ENCODE measurements at regions not wholly inside any gene's neighbourhood (a gene's known extent, or its start where the extent isn't known, plus 50 kb on each side); places are given as distances from the start of the nearest gene placed in this dataset.

DNA sequence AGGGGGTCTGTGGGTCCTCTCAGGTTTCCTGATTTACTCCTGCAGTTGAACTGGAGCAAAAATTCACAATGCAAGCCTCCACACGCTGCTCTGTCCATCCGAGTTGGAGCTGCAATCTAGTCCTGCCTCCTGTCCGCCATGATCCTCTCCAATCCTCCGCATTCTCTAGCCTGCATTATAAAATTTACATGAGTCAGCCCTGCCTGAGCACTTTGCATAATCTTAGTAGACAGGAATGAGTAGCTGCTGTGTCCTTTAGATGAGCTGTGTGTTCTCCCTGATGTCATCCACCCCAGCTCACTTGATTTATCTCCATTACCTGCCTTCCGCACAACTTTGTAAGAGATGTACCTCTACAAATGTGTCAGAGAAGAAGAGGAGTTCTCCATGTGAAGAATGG is 355.6 kb downstream of the STK39 start:
- no peaks in the 10 kb centered on the region for H4K20me1 ChIP-seq (ENCODE audit: insufficient read depth)
- no peaks in the 10 kb centered on the region for H3K9me2 ChIP-seq
- no peak overlapping the region for H3K27ac ChIP-seq (ENCODE audit: low read depth in 2 of 2, low read length in 1 of 2)
- 71% methylated on average over 5 of the region's 5 CpGs for WGBS (ENCODE audit: low lambda C conversion rate)
- no peak for DNase-seq
- no peaks in the 10 kb centered on the region for H3F3A ChIP-seq (replicated peaks; ENCODE audit: insufficient read depth)
- no peaks in the 10 kb centered on the region for H3K9me3 ChIP-seq
- no peaks in the 10 kb centered on the region for H3K79me2 ChIP-seq (ENCODE audit: insufficient read depth)
- no peak overlapping the region for H3K4me3 ChIP-seq (ENCODE audit: low read depth in 2 of 2, low read length in 1 of 2)
- ChIA-PET POLR2A (no interaction called here), CTCF (interaction anchor here (1.2 kb wide), 1 partner anchor 13 kb away, joined by 5 read pairs; no protein-coding TSS in a partner anchor)
- no peak overlapping the region for H2AFZ ChIP-seq (ENCODE audit: low read depth)
- H3K9ac ChIP-seq: no peak overlapping the region
- no peak for TF ChIP-seq NFIC (IDR thresholded peaks at IDR 0.05; ENCODE audit: borderline replicate concordance)
- TF ChIP-seq GATA2 (CRISPR knock-in tag; IDR thresholded peaks at IDR 0.05): no peak
- no peak for TF ChIP-seq FOSL2 (IDR thresholded peaks at IDR 0.05; ENCODE audit: borderline replicate concordance, low read depth)
- no peak for TF ChIP-seq POLR2AphosphoS5 (IDR thresholded peaks at IDR 0.05; ENCODE audit: low read depth, low read length)
- no peak for TF ChIP-seq EZH2phosphoT487 (IDR thresholded peaks at IDR 0.05; ENCODE audit: borderline replicate concordance, low read depth)
- TF ChIP-seq SMC3 (IDR thresholded peaks at IDR 0.05; ENCODE audit: low read depth, low read length): no peak
- TF ChIP-seq JUND (IDR thresholded peaks at IDR 0.05): no peak
- TF ChIP-seq, protein P1, sequence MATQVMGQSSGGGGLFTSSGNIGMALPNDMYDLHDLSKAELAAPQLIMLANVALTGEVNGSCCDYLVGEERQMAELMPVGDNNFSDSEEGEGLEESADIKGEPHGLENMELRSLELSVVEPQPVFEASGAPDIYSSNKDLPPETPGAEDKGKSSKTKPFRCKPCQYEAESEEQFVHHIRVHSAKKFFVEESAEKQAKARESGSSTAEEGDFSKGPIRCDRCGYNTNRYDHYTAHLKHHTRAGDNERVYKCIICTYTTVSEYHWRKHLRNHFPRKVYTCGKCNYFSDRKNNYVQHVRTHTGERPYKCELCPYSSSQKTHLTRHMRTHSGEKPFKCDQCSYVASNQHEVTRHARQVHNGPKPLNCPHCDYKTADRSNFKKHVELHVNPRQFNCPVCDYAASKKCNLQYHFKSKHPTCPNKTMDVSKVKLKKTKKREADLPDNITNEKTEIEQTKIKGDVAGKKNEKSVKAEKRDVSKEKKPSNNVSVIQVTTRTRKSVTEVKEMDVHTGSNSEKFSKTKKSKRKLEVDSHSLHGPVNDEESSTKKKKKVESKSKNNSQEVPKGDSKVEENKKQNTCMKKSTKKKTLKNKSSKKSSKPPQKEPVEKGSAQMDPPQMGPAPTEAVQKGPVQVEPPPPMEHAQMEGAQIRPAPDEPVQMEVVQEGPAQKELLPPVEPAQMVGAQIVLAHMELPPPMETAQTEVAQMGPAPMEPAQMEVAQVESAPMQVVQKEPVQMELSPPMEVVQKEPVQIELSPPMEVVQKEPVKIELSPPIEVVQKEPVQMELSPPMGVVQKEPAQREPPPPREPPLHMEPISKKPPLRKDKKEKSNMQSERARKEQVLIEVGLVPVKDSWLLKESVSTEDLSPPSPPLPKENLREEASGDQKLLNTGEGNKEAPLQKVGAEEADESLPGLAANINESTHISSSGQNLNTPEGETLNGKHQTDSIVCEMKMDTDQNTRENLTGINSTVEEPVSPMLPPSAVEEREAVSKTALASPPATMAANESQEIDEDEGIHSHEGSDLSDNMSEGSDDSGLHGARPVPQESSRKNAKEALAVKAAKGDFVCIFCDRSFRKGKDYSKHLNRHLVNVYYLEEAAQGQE (IDR thresholded peaks at IDR 0.05; ENCODE audit: low read depth, low read length): no peak
- TF ChIP-seq EP300 (IDR thresholded peaks at IDR 0.05; ENCODE audit: borderline replicate concordance in 1 of 2, low read depth in 1 of 2, low read length in 1 of 2): no peak
- no peak overlapping the region for H3K4me2 ChIP-seq
- H3K36me3 ChIP-seq (replicated peaks in 1 of 2; ENCODE audit: control insufficient read depth in 1 of 2, insufficient read depth in 2 of 2, low read length in 1 of 2): no peaks in the 10 kb centered on the region
- no peaks in the 10 kb centered on the region for H3K27me3 ChIP-seq (ENCODE audit: insufficient read depth)
- no peaks in the 10 kb centered on the region for H3K4me1 ChIP-seq (ENCODE audit: control insufficient read depth in 1 of 2, insufficient read depth in 2 of 2, low read depth in 1 of 2, low read length in 1 of 2)

DNA sequence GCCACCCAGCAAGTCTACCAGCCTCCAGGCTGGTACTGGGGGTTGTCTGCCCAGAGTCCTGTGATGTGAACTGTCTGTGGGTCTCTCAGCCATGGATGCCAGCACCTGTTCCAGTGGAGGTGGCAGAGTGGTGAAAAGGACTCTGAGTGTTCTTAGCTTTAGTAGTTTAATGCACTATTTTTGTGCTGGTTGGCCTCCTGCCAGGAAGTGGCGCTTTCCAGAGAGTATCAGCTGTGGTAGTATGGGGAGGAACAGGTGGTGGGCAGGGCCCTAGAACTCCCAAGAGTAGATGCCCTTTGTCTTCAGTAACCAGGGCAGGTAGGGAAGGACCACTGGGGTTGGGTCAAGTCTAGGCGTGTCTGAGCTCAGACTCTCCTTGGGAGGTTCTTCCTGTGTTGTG is 356.7 kb downstream of the STK39 start:
- Histone ChIP-seq H3K4me2 (no peak overlapping the region), H3K9me2 (no peaks in the 10 kb centered on the region), H2AFZ (ENCODE audit: low read depth) (no peak overlapping the region), H3K27ac (ENCODE audit: low read depth in 2 of 2, low read length in 1 of 2) (no peak overlapping the region), H3F3A (replicated peaks; ENCODE audit: insufficient read depth) (no peaks in the 10 kb centered on the region), H4K20me1 (ENCODE audit: insufficient read depth) (no peaks in the 10 kb centered on the region), H3K36me3 (replicated peaks in 1 of 2; ENCODE audit: control insufficient read depth in 1 of 2, insufficient read depth in 2 of 2, low read length in 1 of 2) (no peaks in the 10 kb centered on the region), H3K9me3 (no peaks in the 10 kb centered on the region), H3K27me3 (ENCODE audit: insufficient read depth) (no peaks in the 10 kb centered on the region), H3K4me3 (ENCODE audit: low read depth in 2 of 2, low read length in 1 of 2) (no peak overlapping the region), H3K9ac (no peak overlapping the region), H3K4me1 (ENCODE audit: control insufficient read depth in 1 of 2, insufficient read depth in 2 of 2, low read depth in 1 of 2, low read length in 1 of 2) (no peaks in the 10 kb centered on the region), H3K79me2 (ENCODE audit: insufficient read depth) (no peaks in the 10 kb centered on the region)
- ChIA-PET CTCF (interaction anchor here (1.2 kb wide), 1 partner anchor 12 kb away, joined by 5 read pairs; no protein-coding TSS in a partner anchor), POLR2A (no interaction called here)
- 75% methylated on average over 2 of the region's 2 CpGs for WGBS (ENCODE audit: low lambda C conversion rate)
- TF ChIP-seq SIN3A (IDR thresholded peaks at IDR 0.05; ENCODE audit: borderline replicate concordance, low read depth, low read length) (no peak), PBX3 (IDR thresholded peaks at IDR 0.05) (no peak), TEAD4 (IDR thresholded peaks at IDR 0.05; ENCODE audit: borderline replicate concordance, insufficient read depth) (no peak), SMC3 (IDR thresholded peaks at IDR 0.05; ENCODE audit: low read depth, low read length) (no peak), FOXJ3 (CRISPR knock-in tag; IDR thresholded peaks at IDR 0.05) (no peak), NFIC (IDR thresholded peaks at IDR 0.05; ENCODE audit: borderline replicate concordance) (no peak), GATA2 (CRISPR knock-in tag; IDR thresholded peaks at IDR 0.05) (no peak), JUND (IDR thresholded peaks at IDR 0.05) (no peak), EP300 (IDR thresholded peaks at IDR 0.05; ENCODE audit: borderline replicate concordance in 1 of 2, low read depth in 1 of 2, low read length in 1 of 2) (no peak), ELF1 (IDR thresholded peaks at IDR 0.05) (no peak), TCF12 (IDR thresholded peaks at IDR 0.05) (no peak)
- TF ChIP-seq, protein P2, sequence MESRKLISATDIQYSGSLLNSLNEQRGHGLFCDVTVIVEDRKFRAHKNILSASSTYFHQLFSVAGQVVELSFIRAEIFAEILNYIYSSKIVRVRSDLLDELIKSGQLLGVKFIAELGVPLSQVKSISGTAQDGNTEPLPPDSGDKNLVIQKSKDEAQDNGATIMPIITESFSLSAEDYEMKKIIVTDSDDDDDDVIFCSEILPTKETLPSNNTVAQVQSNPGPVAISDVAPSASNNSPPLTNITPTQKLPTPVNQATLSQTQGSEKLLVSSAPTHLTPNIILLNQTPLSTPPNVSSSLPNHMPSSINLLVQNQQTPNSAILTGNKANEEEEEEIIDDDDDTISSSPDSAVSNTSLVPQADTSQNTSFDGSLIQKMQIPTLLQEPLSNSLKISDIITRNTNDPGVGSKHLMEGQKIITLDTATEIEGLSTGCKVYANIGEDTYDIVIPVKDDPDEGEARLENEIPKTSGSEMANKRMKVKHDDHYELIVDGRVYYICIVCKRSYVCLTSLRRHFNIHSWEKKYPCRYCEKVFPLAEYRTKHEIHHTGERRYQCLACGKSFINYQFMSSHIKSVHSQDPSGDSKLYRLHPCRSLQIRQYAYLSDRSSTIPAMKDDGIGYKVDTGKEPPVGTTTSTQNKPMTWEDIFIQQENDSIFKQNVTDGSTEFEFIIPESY (IDR thresholded peaks at IDR 0.05; ENCODE audit: borderline replicate concordance, low read depth): no peak
- TF ChIP-seq, protein P3, sequence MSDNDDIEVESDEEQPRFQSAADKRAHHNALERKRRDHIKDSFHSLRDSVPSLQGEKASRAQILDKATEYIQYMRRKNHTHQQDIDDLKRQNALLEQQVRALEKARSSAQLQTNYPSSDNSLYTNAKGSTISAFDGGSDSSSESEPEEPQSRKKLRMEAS (IDR thresholded peaks at IDR 0.05; ENCODE audit: low read depth): no peak
- DNase-seq: no peak

Data from SK-N-SH (cell line).